GM13976 (cell line): ENCODE measurements at regions not wholly inside any gene's neighbourhood (a gene's known extent, or its start where the extent isn't known, plus 50 kb on each side); places are given as distances from the start of the nearest gene placed in this dataset.

ENCODE experiments used
- DNase-seq: peaks from one replicate; pipeline ENCODE4 v3.0.0; 2012; ENCODE audit warnings: low spot score
- in situ Hi-C: fragments of 300-500 bp; cut with MboI; formaldehyde crosslinking; loops from one replicate; pipeline ENCODE4 v1.12.0; 2022; ENCODE audit warnings: low sequenced_read_pairs, mixed read lengths, inconsistent platforms; ENCODE audit not compliant: unreplicated experiment
- TF ChIP-seq, protein P1 (sequence below): IDR thresholded peaks from 2 replicates; pipeline ENCODE4 v1.5.1; 2012; ENCODE audit warnings: borderline replicate concordance, mild to moderate bottlenecking; ENCODE audit not compliant: insufficient read depth; ENCODE audit errors: extremely low read depth, missing control alignments, control extremely low read depth

DNA sequence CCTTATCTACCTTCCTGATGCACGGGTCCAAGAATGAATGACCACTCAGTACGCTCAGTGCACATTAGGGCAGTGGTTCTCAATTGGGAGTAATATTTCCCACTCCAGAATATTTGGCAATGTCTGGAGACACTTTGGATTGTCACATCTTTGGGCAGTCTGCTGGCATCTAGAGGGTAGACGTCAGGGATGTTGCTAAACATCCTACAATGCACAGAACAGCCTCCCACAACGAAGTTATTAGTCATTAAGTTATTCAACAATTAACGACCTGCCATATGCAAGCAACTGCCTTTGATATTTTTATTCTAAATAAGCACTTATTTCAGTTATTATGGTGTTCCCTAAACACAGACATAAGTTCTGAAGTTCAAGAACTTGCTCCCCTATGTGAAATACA is 669.3 kb downstream of the TOX3 start:
- in situ Hi-C loops: no loop called here
- TF ChIP-seq, protein P1, sequence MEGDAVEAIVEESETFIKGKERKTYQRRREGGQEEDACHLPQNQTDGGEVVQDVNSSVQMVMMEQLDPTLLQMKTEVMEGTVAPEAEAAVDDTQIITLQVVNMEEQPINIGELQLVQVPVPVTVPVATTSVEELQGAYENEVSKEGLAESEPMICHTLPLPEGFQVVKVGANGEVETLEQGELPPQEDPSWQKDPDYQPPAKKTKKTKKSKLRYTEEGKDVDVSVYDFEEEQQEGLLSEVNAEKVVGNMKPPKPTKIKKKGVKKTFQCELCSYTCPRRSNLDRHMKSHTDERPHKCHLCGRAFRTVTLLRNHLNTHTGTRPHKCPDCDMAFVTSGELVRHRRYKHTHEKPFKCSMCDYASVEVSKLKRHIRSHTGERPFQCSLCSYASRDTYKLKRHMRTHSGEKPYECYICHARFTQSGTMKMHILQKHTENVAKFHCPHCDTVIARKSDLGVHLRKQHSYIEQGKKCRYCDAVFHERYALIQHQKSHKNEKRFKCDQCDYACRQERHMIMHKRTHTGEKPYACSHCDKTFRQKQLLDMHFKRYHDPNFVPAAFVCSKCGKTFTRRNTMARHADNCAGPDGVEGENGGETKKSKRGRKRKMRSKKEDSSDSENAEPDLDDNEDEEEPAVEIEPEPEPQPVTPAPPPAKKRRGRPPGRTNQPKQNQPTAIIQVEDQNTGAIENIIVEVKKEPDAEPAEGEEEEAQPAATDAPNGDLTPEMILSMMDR: no peak
- no peak for DNase-seq

DNA sequence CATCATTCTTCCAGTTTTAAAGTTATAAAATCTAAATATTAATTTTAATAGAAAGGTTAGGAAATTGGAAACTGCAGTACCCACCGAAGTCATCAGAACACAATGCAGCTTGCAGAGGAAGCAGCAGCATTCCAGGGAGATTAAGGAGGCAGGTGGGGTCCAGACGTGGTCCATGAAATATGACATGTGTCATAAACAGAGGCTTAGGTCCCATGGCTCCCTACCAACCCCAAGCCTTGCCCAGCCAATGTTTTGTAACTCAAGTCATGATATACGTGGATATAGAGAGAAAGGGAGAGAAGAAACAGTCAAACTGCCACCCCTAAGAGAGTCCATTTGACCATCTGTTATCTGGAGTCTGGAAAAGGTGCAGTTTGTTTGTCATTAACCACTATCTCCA is 670.0 kb downstream of the TOX3 start:
- DNase-seq: no peak
- in situ Hi-C loops: no loop called here
- TF ChIP-seq, protein P1: no peak

DNA sequence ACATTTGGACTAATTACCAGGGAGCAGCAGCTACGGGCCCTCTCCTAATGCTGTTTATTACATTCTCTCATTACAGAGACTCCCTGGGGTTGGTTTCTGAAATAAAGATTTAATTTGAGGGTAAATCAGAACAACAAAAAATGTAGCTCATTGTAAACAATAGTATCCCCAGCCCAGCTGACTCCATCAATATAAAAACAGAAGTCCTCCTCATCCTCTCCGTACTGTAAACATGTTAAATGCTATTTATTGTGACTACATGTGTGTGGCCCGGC is 670.4 kb downstream of the TOX3 start:
- TF ChIP-seq, protein P1: no peak
- in situ Hi-C loops: no loop called here
- no peak for DNase-seq

DNA sequence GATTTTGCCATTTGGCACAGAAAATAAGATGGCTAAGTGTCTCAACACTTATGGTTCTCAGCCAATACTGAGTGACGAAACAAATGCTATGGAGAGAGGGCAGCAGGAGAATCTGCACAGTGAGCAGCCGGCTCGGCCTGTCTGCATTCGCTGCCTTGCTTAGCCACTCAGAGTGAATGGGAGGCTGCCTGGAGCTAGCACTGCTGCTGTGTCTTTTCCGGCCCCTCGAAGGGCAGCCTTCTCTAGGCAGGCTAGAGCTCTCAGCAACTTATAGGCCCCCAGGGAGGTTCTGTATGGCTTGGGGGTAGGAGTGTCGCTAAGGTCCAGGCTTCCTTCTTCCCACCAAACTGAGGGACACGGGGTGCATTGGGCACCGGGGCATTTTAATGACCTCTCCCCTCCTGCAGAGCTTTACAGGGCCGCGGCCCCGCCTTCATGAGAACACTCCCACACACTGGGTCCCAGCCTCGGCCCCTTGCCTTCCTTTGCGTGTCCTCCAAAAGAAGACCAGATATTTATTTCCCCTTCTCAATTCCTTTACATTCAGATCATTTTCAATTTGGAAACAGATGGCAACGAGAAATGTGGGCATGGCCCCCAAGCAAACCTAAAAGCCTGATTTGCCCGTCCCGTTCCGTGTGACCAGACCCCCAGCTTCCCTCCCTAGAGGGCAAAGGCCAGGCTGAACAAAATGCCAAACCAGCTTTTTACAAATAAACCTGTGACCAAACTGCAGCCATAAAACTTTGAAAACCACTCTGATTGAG is 670.9 kb downstream of the TOX3 start:
- in situ Hi-C loops: no loop called here
- TF ChIP-seq, protein P1: no peak
- no peak for DNase-seq

DNA sequence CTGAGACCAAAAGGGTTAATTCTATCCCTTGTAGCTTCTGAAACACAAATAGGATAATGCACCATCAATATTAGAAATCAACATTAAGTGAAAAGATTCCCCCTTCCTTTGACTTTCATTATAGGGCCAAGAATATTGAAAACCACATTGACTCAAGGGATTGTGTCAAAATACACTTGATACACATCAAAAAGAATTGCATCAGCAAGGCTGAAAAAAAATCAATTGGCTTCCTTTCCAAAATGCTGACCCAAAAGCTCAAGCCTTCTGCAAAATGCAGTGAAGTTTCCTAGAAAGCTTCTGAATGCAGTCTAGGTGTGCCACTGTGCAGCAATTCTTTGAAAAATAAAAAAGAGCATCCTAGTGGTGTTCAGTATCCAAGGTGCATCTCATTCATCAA is 674.4 kb downstream of the TOX3 start:
- in situ Hi-C loops: no loop called here
- DNase-seq: no peak
- TF ChIP-seq, protein P1: no peak

DNA sequence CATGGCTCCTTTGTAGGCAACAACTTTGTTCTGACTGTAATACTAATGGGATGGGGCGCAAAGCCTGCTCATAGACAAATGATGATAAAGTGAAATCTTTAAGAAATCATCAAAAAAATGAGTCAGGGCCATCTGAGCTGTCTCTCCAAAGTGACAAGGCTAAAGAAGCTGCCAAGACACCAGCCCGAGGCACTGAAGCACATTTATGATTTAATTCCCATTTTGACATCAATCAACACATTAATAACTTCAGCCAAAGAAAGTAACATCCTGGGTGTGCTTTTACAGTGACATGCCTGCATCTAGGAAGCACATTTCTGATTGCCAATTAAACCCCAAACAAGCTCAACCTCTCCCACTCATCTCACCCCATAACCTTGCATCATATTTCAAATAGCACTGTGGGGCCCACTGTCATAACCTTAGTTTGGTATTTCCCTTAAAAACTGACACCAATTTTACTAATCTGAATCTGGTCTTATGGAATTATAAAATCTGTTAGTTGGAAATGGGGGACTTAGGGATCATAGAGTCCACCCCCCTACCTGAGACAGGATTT is 676.6 kb downstream of the TOX3 start:
- no peak for DNase-seq
- in situ Hi-C loops: no loop called here
- TF ChIP-seq, protein P1: no peak
